ENCODE measurements at regions not wholly inside any gene's neighbourhood (a gene's known extent, or its start where the extent isn't known, plus 50 kb on each side); places are given as distances from the start of the nearest gene placed in this dataset.

GRCh38 chr2:126359494-126359893, 296.5 kb upstream of the GYPC start:
- Histone ChIP-seq H3K4me1 (ENCODE audit: insufficient read depth, low read length, poor library complexity, severe bottlenecking) (no peaks in the 10 kb centered on the region), H4K20me1 (ENCODE audit: insufficient read depth, low read length, poor library complexity, severe bottlenecking) (no peaks in the 10 kb centered on the region), H3K27me3 (ENCODE audit: insufficient read depth, low read length, poor library complexity, severe bottlenecking) (no peaks in the 10 kb centered on the region), H3F3A (ENCODE audit: low read depth) (no peaks in the 10 kb centered on the region), H3K9me2 (replicated peaks; ENCODE audit: low read depth, low read length) (no peaks in the 10 kb centered on the region), H3K9ac (ENCODE audit: low read depth, low read length, poor library complexity, severe bottlenecking) (no peak overlapping the region), H3K4me2 (ENCODE audit: low read depth, low read length, poor library complexity, severe bottlenecking) (no peak overlapping the region), H3K9me3 (ENCODE audit: insufficient read depth, low read depth, low read length) (no peaks in the 10 kb centered on the region), H3K79me2 (ENCODE audit: insufficient read depth, low read length) (no peaks in the 10 kb centered on the region), H3K4me3 (ENCODE audit: low read length, poor library complexity, severe bottlenecking) (no peak overlapping the region), H3K36me3 (ENCODE audit: insufficient read depth, low read length) (no peaks in the 10 kb centered on the region), H2AFZ (ENCODE audit: low read length) (no peak overlapping the region)
- TF ChIP-seq CTCF (conservative IDR thresholded peaks at IDR 0.05; ENCODE audit: low read length): peak; percentile 42
- no peak for TF ChIP-seq EZH2phosphoT487 (IDR thresholded peaks at IDR 0.05; ENCODE audit: borderline replicate concordance)

GRCh38 chr2:126367361-126367760, 288.6 kb upstream of the GYPC start:
- no peak overlapping the region for H2AFZ ChIP-seq (ENCODE audit: low read length)
- H3K4me1 ChIP-seq (ENCODE audit: insufficient read depth, low read length, poor library complexity, severe bottlenecking): no peaks in the 10 kb centered on the region
- TF ChIP-seq EZH2phosphoT487 (IDR thresholded peaks at IDR 0.05; ENCODE audit: borderline replicate concordance) (no peak), CTCF (conservative IDR thresholded peaks at IDR 0.05; ENCODE audit: low read length) (no peak)
- H3K9me2 ChIP-seq (replicated peaks; ENCODE audit: low read depth, low read length): no peaks in the 10 kb centered on the region
- H4K20me1 ChIP-seq (ENCODE audit: insufficient read depth, low read length, poor library complexity, severe bottlenecking): no peaks in the 10 kb centered on the region
- no peaks in the 10 kb centered on the region for H3K79me2 ChIP-seq (ENCODE audit: insufficient read depth, low read length)
- no peaks in the 10 kb centered on the region for H3K36me3 ChIP-seq (ENCODE audit: insufficient read depth, low read length)
- no peak overlapping the region for H3K4me3 ChIP-seq (ENCODE audit: low read length, poor library complexity, severe bottlenecking)
- H3K9me3 ChIP-seq (ENCODE audit: insufficient read depth, low read depth, low read length): no peaks in the 10 kb centered on the region
- no peak overlapping the region for H3K4me2 ChIP-seq (ENCODE audit: low read depth, low read length, poor library complexity, severe bottlenecking)
- H3K9ac ChIP-seq (ENCODE audit: low read depth, low read length, poor library complexity, severe bottlenecking): no peak overlapping the region
- H3K27me3 ChIP-seq (ENCODE audit: insufficient read depth, low read length, poor library complexity, severe bottlenecking): no peaks in the 10 kb centered on the region
- H3F3A ChIP-seq (ENCODE audit: low read depth): no peaks in the 10 kb centered on the region

- Histone ChIP-seq H3K36me3 (ENCODE audit: insufficient read depth, low read length) (no peaks in the 10 kb centered on the region), H3K79me2 (ENCODE audit: insufficient read depth, low read length) (no peaks in the 10 kb centered on the region), H3K9me3 (ENCODE audit: insufficient read depth, low read depth, low read length) (no peaks in the 10 kb centered on the region), H4K20me1 (ENCODE audit: insufficient read depth, low read length, poor library complexity, severe bottlenecking) (no peaks in the 10 kb centered on the region), H3K4me3 (ENCODE audit: low read length, poor library complexity, severe bottlenecking) (no peak overlapping the region), H3K4me1 (ENCODE audit: insufficient read depth, low read length, poor library complexity, severe bottlenecking) (no peaks in the 10 kb centered on the region), H3K4me2 (ENCODE audit: low read depth, low read length, poor library complexity, severe bottlenecking) (no peak overlapping the region), H2AFZ (ENCODE audit: low read length) (no peak overlapping the region), H3K9ac (ENCODE audit: low read depth, low read length, poor library complexity, severe bottlenecking) (no peak overlapping the region), H3F3A (ENCODE audit: low read depth) (no peaks in the 10 kb centered on the region), H3K27me3 (ENCODE audit: insufficient read depth, low read length, poor library complexity, severe bottlenecking) (no peaks in the 10 kb centered on the region), H3K9me2 (replicated peaks; ENCODE audit: low read depth, low read length) (no peaks in the 10 kb centered on the region)
- TF ChIP-seq CTCF (conservative IDR thresholded peaks at IDR 0.05; ENCODE audit: low read length) (no peak), EZH2phosphoT487 (IDR thresholded peaks at IDR 0.05; ENCODE audit: borderline replicate concordance) (no peak)
These were observed 287.2 kb upstream of the GYPC start for GRCh38 chr2:126368758-126369157.

All from Loucy (cell line).